Loucy (cell line): ENCODE measurements at regions not wholly inside any gene's neighbourhood (a gene's known extent, or its start where the extent isn't known, plus 50 kb on each side); places are given as distances from the start of the nearest gene placed in this dataset.

Experiments
- H2AFZ ChIP-seq: fragments of 200-600 bp; sonication (generic); 2 replicates; pipeline ENCODE4 v1.6.0; 2016; ENCODE audit warnings: antibody characterized with exemption, mild to moderate bottlenecking, low read length, moderate library complexity
- H3F3A ChIP-seq: fragments of 200-600 bp; 2 replicates; pipeline ENCODE4 v1.6.0; 2016; ENCODE audit warnings: antibody characterized with exemption, low read depth, mild to moderate bottlenecking
- H3K27me3 ChIP-seq: fragments of 200-600 bp; sonication (generic); 2 replicates; pipeline ENCODE4 v1.6.1; 2014; ENCODE audit warnings: low read length, mild to moderate bottlenecking; ENCODE audit not compliant: insufficient read depth, poor library complexity, severe bottlenecking
- H3K36me3 ChIP-seq: fragments of 200-600 bp; sonication (generic); 2 replicates; pipeline ENCODE4 v1.6.1; 2016; ENCODE audit warnings: low read length; ENCODE audit not compliant: insufficient read depth
- H3K4me1 ChIP-seq: fragments of 200-600 bp; sonication (generic); 2 replicates; pipeline ENCODE4 v1.5.1; 2014; ENCODE audit warnings: low read length, mild to moderate bottlenecking; ENCODE audit not compliant: insufficient read depth, poor library complexity, severe bottlenecking
- H3K4me2 ChIP-seq: fragments of 200-600 bp; sonication (generic); 2 replicates; pipeline ENCODE4 v1.6.0; 2014; ENCODE audit warnings: antibody characterized with exemption, low read length, low read depth, mild to moderate bottlenecking; ENCODE audit not compliant: poor library complexity, severe bottlenecking
- H3K4me3 ChIP-seq: fragments of 200-600 bp; sonication (generic); 2 replicates; pipeline ENCODE4 v1.5.1; 2014; ENCODE audit warnings: low read length, mild to moderate bottlenecking, mixed read lengths; ENCODE audit not compliant: poor library complexity, severe bottlenecking
- H3K79me2 ChIP-seq: fragments of 200-600 bp; sonication (generic); 2 replicates; pipeline ENCODE4 v1.6.1; 2014; ENCODE audit warnings: low read length; ENCODE audit not compliant: insufficient read depth
- H3K9ac ChIP-seq: fragments of 200-600 bp; sonication (generic); 2 replicates; pipeline ENCODE4 v1.6.0; 2014; ENCODE audit warnings: mild to moderate bottlenecking, low read depth, low read length, moderate library complexity; ENCODE audit not compliant: poor library complexity, severe bottlenecking
- H3K9me2 ChIP-seq: fragments of 200-600 bp; sonication (generic); replicated peaks from 2 replicates; pipeline ENCODE4 v1.6.1; 2016; ENCODE audit warnings: low read depth, low read length, mixed read lengths
- H3K9me3 ChIP-seq: fragments of 200-600 bp; sonication (generic); 2 replicates; pipeline ENCODE4 v1.6.1; 2014; ENCODE audit warnings: mild to moderate bottlenecking, antibody characterized with exemption, low read length, low read depth; ENCODE audit not compliant: insufficient read depth
- H4K20me1 ChIP-seq: fragments of 200-600 bp; sonication (generic); 2 replicates; pipeline ENCODE4 v1.6.0; 2014; ENCODE audit warnings: antibody characterized with exemption, low read length, mild to moderate bottlenecking; ENCODE audit not compliant: insufficient read depth, poor library complexity, severe bottlenecking
- EZH2phosphoT487 ChIP-seq: fragments of 200-600 bp; IDR thresholded peaks from 2 replicates; pipeline ENCODE4 v1.6.1; 2018; ENCODE audit warnings: antibody characterized with exemption, mild to moderate bottlenecking, moderate library complexity, borderline replicate concordance
- TF ChIP-seq, protein P1 (sequence below): fragments of 200-600 bp; sonication (generic); conservative IDR thresholded peaks from 2 replicates; pipeline ENCODE4 v1.5.1; 2014; ENCODE audit warnings: mild to moderate bottlenecking, antibody characterized with exemption, low read length

DNA sequence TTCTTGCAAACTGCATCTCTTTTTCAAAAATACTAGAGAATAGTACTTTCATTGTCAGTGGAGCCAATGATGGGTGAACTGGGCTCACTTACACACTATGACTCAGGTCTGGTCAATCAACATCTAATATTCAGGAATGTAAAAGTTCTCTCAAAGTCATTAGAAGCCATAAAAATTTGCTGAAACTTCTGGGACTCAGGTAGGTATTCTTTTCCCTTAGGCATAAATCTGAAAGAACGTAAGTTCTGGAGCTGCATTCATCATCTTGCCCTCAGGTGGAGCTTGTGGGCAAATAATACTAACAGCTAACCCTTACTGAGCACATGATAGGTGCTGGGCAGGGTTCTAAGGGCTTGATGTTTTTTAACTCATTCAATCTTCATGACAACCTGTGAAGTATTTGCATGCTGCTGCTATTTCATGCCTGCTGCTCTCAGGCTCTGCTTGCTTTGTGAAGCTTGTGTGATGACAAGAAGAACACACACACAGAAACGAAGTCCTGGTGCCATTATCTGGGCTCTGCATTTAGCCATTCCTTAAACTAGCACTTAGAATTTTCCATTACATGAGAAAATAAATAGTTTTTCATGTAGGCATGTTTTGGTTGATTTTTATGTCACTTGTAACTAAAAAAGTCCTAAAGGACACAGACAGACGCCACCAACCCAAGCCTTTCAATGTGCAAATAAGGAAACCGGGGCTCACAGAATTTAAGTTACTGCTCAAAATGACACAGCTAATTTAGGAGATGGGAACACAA is 394.2 kb upstream of the LYPLAL1 start:
- Histone ChIP-seq H3K36me3 (no peaks in the 10 kb centered on the region), H3K4me3 (no peak overlapping the region), H3K9ac (no peak overlapping the region), H4K20me1 (no peaks in the 10 kb centered on the region), H3K27me3 (no peaks in the 10 kb centered on the region), H3K4me2 (no peak overlapping the region), H3K79me2 (no peaks in the 10 kb centered on the region), H3K9me2 (no peaks in the 10 kb centered on the region), H2AFZ (no peak overlapping the region), H3K4me1 (no peaks in the 10 kb centered on the region), H3K9me3 (no peaks in the 10 kb centered on the region), H3F3A (no peaks in the 10 kb centered on the region)
- TF ChIP-seq, protein P1, sequence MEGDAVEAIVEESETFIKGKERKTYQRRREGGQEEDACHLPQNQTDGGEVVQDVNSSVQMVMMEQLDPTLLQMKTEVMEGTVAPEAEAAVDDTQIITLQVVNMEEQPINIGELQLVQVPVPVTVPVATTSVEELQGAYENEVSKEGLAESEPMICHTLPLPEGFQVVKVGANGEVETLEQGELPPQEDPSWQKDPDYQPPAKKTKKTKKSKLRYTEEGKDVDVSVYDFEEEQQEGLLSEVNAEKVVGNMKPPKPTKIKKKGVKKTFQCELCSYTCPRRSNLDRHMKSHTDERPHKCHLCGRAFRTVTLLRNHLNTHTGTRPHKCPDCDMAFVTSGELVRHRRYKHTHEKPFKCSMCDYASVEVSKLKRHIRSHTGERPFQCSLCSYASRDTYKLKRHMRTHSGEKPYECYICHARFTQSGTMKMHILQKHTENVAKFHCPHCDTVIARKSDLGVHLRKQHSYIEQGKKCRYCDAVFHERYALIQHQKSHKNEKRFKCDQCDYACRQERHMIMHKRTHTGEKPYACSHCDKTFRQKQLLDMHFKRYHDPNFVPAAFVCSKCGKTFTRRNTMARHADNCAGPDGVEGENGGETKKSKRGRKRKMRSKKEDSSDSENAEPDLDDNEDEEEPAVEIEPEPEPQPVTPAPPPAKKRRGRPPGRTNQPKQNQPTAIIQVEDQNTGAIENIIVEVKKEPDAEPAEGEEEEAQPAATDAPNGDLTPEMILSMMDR = no peak
- no peak for TF ChIP-seq EZH2phosphoT487

DNA sequence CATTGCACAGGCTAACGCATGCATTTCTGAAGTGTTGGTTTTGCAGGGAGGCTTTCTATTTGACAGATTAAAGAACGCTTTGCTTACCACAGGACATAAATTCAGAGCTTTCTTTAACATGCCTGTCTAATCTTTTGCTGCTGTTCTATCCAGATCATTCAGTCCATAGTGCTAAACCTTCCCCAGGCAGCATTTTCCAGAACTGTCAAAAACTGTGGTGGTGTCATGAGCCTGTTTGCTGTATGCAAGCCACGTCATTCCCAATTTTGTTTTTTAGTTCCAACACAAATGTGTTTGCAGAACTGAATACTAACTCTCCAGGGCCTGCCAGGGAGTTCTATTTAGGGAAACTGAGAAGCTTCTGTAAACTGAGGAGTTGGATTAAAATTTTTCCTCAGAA is 390.5 kb upstream of the LYPLAL1 start:
- no peak overlapping the region for H2AFZ ChIP-seq
- H3K79me2 ChIP-seq = no peaks in the 10 kb centered on the region
- H3F3A ChIP-seq = no peaks in the 10 kb centered on the region
- H3K36me3 ChIP-seq = no peaks in the 10 kb centered on the region
- no peaks in the 10 kb centered on the region for H4K20me1 ChIP-seq
- H3K9ac ChIP-seq = no peak overlapping the region
- H3K4me1 ChIP-seq = no peaks in the 10 kb centered on the region
- TF ChIP-seq EZH2phosphoT487 = no peak
- no peaks in the 10 kb centered on the region for H3K27me3 ChIP-seq
- H3K4me3 ChIP-seq = no peak overlapping the region
- no peak overlapping the region for H3K4me2 ChIP-seq
- H3K9me2 ChIP-seq = no peaks in the 10 kb centered on the region
- no peaks in the 10 kb centered on the region for H3K9me3 ChIP-seq

DNA sequence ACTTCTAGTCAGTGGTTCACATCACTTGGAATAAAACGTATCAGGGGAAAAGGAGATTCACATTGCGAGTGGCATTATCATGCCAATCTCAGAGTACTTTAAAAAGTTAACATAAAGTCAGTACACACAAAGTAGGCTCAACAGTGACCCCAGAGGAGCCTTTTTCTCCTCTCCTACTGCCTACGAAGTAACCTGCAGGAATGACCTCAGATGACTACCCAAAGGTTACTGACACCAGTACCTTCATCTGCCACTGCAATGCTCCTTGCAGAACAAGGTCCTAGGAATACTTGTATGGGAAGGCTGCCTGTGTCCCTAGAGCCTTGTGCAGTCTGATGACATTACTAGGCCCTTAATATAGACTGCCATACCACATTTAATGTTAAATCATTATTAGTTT is 389.8 kb upstream of the LYPLAL1 start:
- H3K36me3 ChIP-seq = no peaks in the 10 kb centered on the region
- H3K4me2 ChIP-seq = no peak overlapping the region
- TF ChIP-seq, protein P1 = no peak
- no peak for TF ChIP-seq EZH2phosphoT487
- H4K20me1 ChIP-seq = no peaks in the 10 kb centered on the region
- no peaks in the 10 kb centered on the region for H3K79me2 ChIP-seq
- no peaks in the 10 kb centered on the region for H3K27me3 ChIP-seq
- H3K4me3 ChIP-seq = no peak overlapping the region
- no peaks in the 10 kb centered on the region for H3K9me3 ChIP-seq
- H3F3A ChIP-seq = no peaks in the 10 kb centered on the region
- no peak overlapping the region for H2AFZ ChIP-seq
- H3K4me1 ChIP-seq = no peaks in the 10 kb centered on the region
- no peaks in the 10 kb centered on the region for H3K9me2 ChIP-seq
- no peak overlapping the region for H3K9ac ChIP-seq

DNA sequence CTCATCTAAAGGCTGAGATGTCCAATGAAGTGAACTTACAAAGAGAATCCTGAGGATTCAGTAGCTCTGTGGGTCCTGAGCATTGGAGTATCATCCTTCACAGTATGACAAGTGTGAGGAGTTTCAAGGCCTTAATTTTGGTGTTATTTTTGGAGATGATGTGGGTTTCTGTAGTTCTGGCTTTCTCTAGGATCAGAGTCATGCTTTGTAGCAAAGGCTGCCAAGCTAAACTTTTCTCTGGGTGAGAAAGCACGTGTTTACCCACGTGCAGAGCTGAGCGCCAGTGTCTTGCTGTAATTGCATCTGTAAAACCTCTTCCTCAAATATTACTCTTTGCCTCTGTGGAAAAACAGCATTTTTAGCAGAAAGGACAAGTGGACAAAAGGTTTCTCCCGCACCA is 387.8 kb upstream of the LYPLAL1 start:
- no peak overlapping the region for H2AFZ ChIP-seq
- no peaks in the 10 kb centered on the region for H3F3A ChIP-seq
- no peak overlapping the region for H3K4me3 ChIP-seq
- H3K9me3 ChIP-seq = no peaks in the 10 kb centered on the region
- H3K9ac ChIP-seq = no peak overlapping the region
- H4K20me1 ChIP-seq = no peaks in the 10 kb centered on the region
- H3K79me2 ChIP-seq = no peaks in the 10 kb centered on the region
- H3K27me3 ChIP-seq = no peaks in the 10 kb centered on the region
- no peak overlapping the region for H3K4me2 ChIP-seq
- no peaks in the 10 kb centered on the region for H3K36me3 ChIP-seq
- no peaks in the 10 kb centered on the region for H3K4me1 ChIP-seq
- no peak for TF ChIP-seq EZH2phosphoT487
- TF ChIP-seq, protein P1 = no peak
- no peaks in the 10 kb centered on the region for H3K9me2 ChIP-seq
